Mammary epithelial cell (primary cell): ENCODE measurements at regions not wholly inside any gene's neighbourhood (a gene's known extent, or its start where the extent isn't known, plus 50 kb on each side); places are given as distances from the start of the nearest gene placed in this dataset.

Experiments
- EZH2 ChIP-seq: IDR thresholded peaks from 2 replicates; pipeline ENCODE4 v1.6.1; 2012; ENCODE audit warnings: low read length, inconsistent platforms, borderline replicate concordance
- TF ChIP-seq, protein P1 (sequence below), 2 donors: IDR thresholded peaks in 1 of 2; conservative IDR thresholded peaks in 1 of 2; 2 replicates each; pipeline ENCODE4 v1.5.1; 2011 to 2012; ENCODE audit warnings: inconsistent platforms in 2 of 2, low read length in 2 of 2, mild to moderate bottlenecking in 2 of 2, control low read depth in 1 of 2, low read depth in 1 of 2; ENCODE audit not compliant: insufficient read depth in 1 of 2; ENCODE audit errors: extremely low read depth in 1 of 2

DNA sequence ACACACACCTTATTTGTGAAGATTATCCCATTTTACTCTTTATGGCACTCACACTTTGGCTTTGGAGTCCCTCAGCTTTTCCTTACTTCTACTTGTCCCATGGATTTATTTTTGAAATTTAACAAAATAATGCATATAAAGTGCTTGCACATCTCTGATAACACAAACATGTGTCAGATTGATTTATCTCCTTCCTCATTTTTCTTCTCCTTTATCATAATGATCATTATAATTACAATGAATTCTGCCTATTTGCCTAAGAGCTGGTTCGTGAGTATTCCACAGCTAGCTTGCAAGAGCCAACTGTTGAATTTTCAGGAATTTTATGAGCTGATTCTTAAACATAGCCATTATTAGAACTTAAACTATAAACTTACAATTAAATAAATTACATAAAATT, 347.7 kb downstream of the CHSY3 start:
- TF ChIP-seq, protein P1, sequence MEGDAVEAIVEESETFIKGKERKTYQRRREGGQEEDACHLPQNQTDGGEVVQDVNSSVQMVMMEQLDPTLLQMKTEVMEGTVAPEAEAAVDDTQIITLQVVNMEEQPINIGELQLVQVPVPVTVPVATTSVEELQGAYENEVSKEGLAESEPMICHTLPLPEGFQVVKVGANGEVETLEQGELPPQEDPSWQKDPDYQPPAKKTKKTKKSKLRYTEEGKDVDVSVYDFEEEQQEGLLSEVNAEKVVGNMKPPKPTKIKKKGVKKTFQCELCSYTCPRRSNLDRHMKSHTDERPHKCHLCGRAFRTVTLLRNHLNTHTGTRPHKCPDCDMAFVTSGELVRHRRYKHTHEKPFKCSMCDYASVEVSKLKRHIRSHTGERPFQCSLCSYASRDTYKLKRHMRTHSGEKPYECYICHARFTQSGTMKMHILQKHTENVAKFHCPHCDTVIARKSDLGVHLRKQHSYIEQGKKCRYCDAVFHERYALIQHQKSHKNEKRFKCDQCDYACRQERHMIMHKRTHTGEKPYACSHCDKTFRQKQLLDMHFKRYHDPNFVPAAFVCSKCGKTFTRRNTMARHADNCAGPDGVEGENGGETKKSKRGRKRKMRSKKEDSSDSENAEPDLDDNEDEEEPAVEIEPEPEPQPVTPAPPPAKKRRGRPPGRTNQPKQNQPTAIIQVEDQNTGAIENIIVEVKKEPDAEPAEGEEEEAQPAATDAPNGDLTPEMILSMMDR (conservative IDR thresholded peaks at IDR 0.05 in 1 of 2, IDR thresholded peaks at IDR 0.05 in 1 of 2; ENCODE audit: extremely low read depth in 1 of 2, insufficient read depth in 1 of 2, low read depth in 1 of 2, low read length in 2 of 2), result no peak
- no peak for TF ChIP-seq EZH2
